ENCODE measurements at regions not wholly inside any gene's neighbourhood (a gene's known extent, or its start where the extent isn't known, plus 50 kb on each side); places are given as distances from the start of the nearest gene placed in this dataset.

GRCh38 chrX:20517565-20517964 is 250.9 kb upstream of the RPS6KA3 start:
- no peak for DNase-seq

GRCh38 chrX:20515841-20516461 is 249.2 kb upstream of the RPS6KA3 start:
- no peak for DNase-seq

- DNase-seq, result no peak
Observed at GRCh38 chrX:20514358-20514757, 247.6 kb upstream of the RPS6KA3 start.

- no peak for DNase-seq
Observed at GRCh38 chrX:20513185-20513584, 246.5 kb upstream of the RPS6KA3 start.

- DNase-seq, result no peak
Observed at GRCh38 chrX:20511792-20512191, 245.1 kb upstream of the RPS6KA3 start.

GRCh38 chrX:20507901-20508620 is 241.4 kb upstream of the RPS6KA3 start:
- no peak for DNase-seq

GRCh38 chrX:20506739-20507138 is 240.0 kb upstream of the RPS6KA3 start:
- DNase-seq, result no peak

- DNase-seq, result no peak
Observed at GRCh38 chrX:20500949-20501348, 234.2 kb upstream of the RPS6KA3 start.

- no peak for DNase-seq
Observed at GRCh38 chrX:20500171-20500865, 233.6 kb upstream of the RPS6KA3 start.

GRCh38 chrX:20499763-20500162 is 233.1 kb upstream of the RPS6KA3 start:
- DNase-seq, result no peak

- no peak for DNase-seq
Observed at GRCh38 chrX:20498851-20499635, 232.3 kb upstream of the RPS6KA3 start.

- DNase-seq, result no peak
Observed at GRCh38 chrX:20495575-20495974, 228.9 kb upstream of the RPS6KA3 start.

- DNase-seq, result no peak
Observed at GRCh38 chrX:20488473-20488872, 221.8 kb upstream of the RPS6KA3 start.

- no peak for DNase-seq
Observed at GRCh38 chrX:20487227-20487626, 220.5 kb upstream of the RPS6KA3 start.

- no peak for DNase-seq
Observed at GRCh38 chrX:20481632-20482031, 214.9 kb upstream of the RPS6KA3 start.

GRCh38 chrX:20479896-20480295 is 213.2 kb upstream of the RPS6KA3 start:
- no peak for DNase-seq

GRCh38 chrX:20479048-20479447 is 212.3 kb upstream of the RPS6KA3 start:
- DNase-seq, result no peak

GRCh38 chrX:20477836-20478524 is 211.3 kb upstream of the RPS6KA3 start:
- peak; percentile 96 for DNase-seq

GRCh38 chrX:20477219-20477618 is 210.5 kb upstream of the RPS6KA3 start:
- DNase-seq, result no peak

- no peak for DNase-seq
Observed at GRCh38 chrX:20472620-20473258, 206.0 kb upstream of the RPS6KA3 start.

GRCh38 chrX:20472148-20472547 is 205.4 kb upstream of the RPS6KA3 start:
- no peak for DNase-seq

GRCh38 chrX:20471483-20471882 is 204.8 kb upstream of the RPS6KA3 start:
- DNase-seq, result no peak
